PC-9 (cell line): ENCODE measurements at regions not wholly inside any gene's neighbourhood (a gene's known extent, or its start where the extent isn't known, plus 50 kb on each side); places are given as distances from the start of the nearest gene placed in this dataset.
A peak's percentile ranks its signal among the peaks of the same experiment; 100 is the strongest.

ENCODE experiments used
- BruUV-seq: library from RNA; stranded (reverse); fragments of 400-500 nt; replicated peaks from 2 replicates; lab custom pipeline; 2021; lab: Mats Ljungman, UMichigan
- CTCF ChIA-PET: fragments of 300-600 bp; sonication (Branson Sonifier 250); formaldehyde crosslinking; loops from one replicate; lab custom pipeline; 2022; ENCODE audit warnings: antibody characterized with exemption; lab: Charles Lee
- POLR2A ChIA-PET: fragments of 300-600 bp; sonication (Branson Sonifier 250); formaldehyde crosslinking; loops from one replicate; lab custom pipeline; 2022; ENCODE audit warnings: antibody characterized with exemption; ENCODE audit not compliant: unreplicated experiment; lab: Charles Lee
- DNase-seq, 2 experiments: peaks; one replicate each; pipeline versions ENCODE4 v3.0.0 to v3.0.0-alpha.2; 2015 to 2022; ENCODE audit warnings: mixed read lengths in 1 of 2
- H2AFZ ChIP-seq: fragments of 200-600 bp; sonication (generic); 2 replicates; pipeline ENCODE4 v1.8.1; 2017; ENCODE audit warnings: antibody characterized with exemption
- H3F3A ChIP-seq: fragments of 200-600 bp; sonication (generic); 2 replicates; pipeline ENCODE4 v1.8.1; 2017; ENCODE audit warnings: antibody characterized with exemption, mild to moderate bottlenecking, low read depth; ENCODE audit not compliant: insufficient read depth
- H3K27ac ChIP-seq: fragments of 200-600 bp; sonication (generic); 2 replicates; pipeline ENCODE4 v1.6.1; 2016; ENCODE audit warnings: mixed run types
- H3K27me3 ChIP-seq: fragments of 200-600 bp; sonication (generic); 2 replicates; pipeline ENCODE4 v1.6.1; 2016; ENCODE audit warnings: low read depth, mixed run types; ENCODE audit not compliant: insufficient read depth
- H3K36me3 ChIP-seq: fragments of 200-600 bp; sonication (generic); 2 replicates; pipeline ENCODE4 v1.6.1; 2016; ENCODE audit warnings: low read depth, mixed run types
- H3K4me1 ChIP-seq: fragments of 200-600 bp; sonication (generic); replicated peaks from 2 replicates; pipeline ENCODE4 v1.6.1; 2016; ENCODE audit warnings: mixed run types; ENCODE audit not compliant: insufficient read depth
- H3K4me2 ChIP-seq: fragments of 200-600 bp; sonication (generic); 2 replicates; pipeline ENCODE4 v1.6.1; 2017; ENCODE audit warnings: mixed run types
- H3K4me3 ChIP-seq: fragments of 200-600 bp; sonication (generic); 2 replicates; pipeline ENCODE4 v1.6.1; 2016; ENCODE audit warnings: mixed run types
- H3K79me2 ChIP-seq: fragments of 200-600 bp; sonication (generic); 2 replicates; pipeline ENCODE4 v1.6.1; 2017; ENCODE audit warnings: low read depth, mixed run types
- H3K9me2 ChIP-seq: fragments of 200-600 bp; sonication (generic); 2 replicates; pipeline ENCODE4 v1.8.1; 2017; ENCODE audit warnings: mild to moderate bottlenecking; ENCODE audit not compliant: insufficient read depth
- H3K9me3 ChIP-seq: fragments of 200-600 bp; sonication (generic); 2 replicates; pipeline ENCODE4 v1.8.1; 2016; ENCODE audit warnings: low read depth; ENCODE audit not compliant: insufficient read depth
- H4K20me1 ChIP-seq: fragments of 200-600 bp; sonication (generic); 2 replicates; pipeline ENCODE4 v1.8.1; 2017; ENCODE audit not compliant: insufficient read depth
- EZH2 ChIP-seq: fragments of 200-600 bp; sonication (generic); IDR thresholded peaks from 2 replicates; pipeline ENCODE4 v1.8.0; 2017; ENCODE audit warnings: antibody characterized with exemption, low read depth
- intact Hi-C: fragments of 100-400 bp; cut with micrococcal nuclease; formaldehyde crosslinking; loops from one replicate; pipeline ENCODE4 v1.10.0; 2022; ENCODE audit not compliant: unreplicated experiment
- TF ChIP-seq, protein P1 (sequence below): fragments of 200-600 bp; sonication (generic); conservative IDR thresholded peaks from 2 replicates; pipeline ENCODE4 v1.6.1; 2017; ENCODE audit warnings: mixed run types, antibody characterized with exemption, mild to moderate bottlenecking, moderate library complexity

DNA sequence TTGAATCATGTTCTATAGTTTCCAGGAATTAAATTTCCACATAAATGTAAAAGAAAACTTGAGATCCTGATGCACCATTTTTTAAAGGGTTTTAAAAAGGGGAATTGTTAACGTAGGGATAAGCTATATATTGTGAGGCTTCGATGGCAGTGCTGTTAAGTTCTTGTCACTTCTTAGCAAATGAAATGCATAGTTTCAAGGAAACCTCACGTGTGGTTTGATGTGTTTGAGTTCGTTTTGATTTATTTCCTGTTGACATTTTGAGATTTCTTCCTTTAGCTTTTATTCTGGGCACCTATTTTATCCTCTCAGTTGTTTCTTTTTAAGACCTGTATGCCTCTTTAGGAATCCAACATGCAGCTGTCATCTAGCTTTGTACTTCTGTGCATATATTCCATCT is 301.0 kb downstream of the DOCK8 start:
- intact Hi-C loops = no loop called here

GRCh38 chr9:517993-518392 is 303.3 kb downstream of the DOCK8 start:
- Histone ChIP-seq H3K4me3 (no peak overlapping the region), H3K4me1 (no peaks in the 10 kb centered on the region), H3K9me2 (no peaks in the 10 kb centered on the region), H3K79me2 (no peaks in the 10 kb centered on the region), H3K27ac (no peak overlapping the region), H4K20me1 (no peaks in the 10 kb centered on the region), H3K36me3 (no peaks in the 10 kb centered on the region), H3K4me2 (no peak overlapping the region), H3K27me3 (no peaks in the 10 kb centered on the region), H3F3A (no peaks in the 10 kb centered on the region), H2AFZ (no peak overlapping the region), H3K9me3 (no peaks in the 10 kb centered on the region)
- CTCF ChIA-PET = no interaction called here
- peak in 1 of 2 experiments; percentile 52 for DNase-seq
- intact Hi-C loops = no loop called here
- TF ChIP-seq, protein P1, sequence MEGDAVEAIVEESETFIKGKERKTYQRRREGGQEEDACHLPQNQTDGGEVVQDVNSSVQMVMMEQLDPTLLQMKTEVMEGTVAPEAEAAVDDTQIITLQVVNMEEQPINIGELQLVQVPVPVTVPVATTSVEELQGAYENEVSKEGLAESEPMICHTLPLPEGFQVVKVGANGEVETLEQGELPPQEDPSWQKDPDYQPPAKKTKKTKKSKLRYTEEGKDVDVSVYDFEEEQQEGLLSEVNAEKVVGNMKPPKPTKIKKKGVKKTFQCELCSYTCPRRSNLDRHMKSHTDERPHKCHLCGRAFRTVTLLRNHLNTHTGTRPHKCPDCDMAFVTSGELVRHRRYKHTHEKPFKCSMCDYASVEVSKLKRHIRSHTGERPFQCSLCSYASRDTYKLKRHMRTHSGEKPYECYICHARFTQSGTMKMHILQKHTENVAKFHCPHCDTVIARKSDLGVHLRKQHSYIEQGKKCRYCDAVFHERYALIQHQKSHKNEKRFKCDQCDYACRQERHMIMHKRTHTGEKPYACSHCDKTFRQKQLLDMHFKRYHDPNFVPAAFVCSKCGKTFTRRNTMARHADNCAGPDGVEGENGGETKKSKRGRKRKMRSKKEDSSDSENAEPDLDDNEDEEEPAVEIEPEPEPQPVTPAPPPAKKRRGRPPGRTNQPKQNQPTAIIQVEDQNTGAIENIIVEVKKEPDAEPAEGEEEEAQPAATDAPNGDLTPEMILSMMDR = no peak
- TF ChIP-seq EZH2 = no peak
- BruUV-seq = no TSS peak
- POLR2A ChIA-PET = no interaction called here

More for the DNA sequence above, 301.0 kb downstream of the DOCK8 start:
- H3K27ac ChIP-seq = no peak overlapping the region
- no peak overlapping the region for H2AFZ ChIP-seq
- no peaks in the 10 kb centered on the region for H3K79me2 ChIP-seq
- no peaks in the 10 kb centered on the region for H3K9me2 ChIP-seq
- POLR2A ChIA-PET = interaction anchor here (0.7 kb wide), 1 partner anchor 11 kb away, joined by 11 read pairs; the partner anchor contains the start of gene KANK1
- no peaks in the 10 kb centered on the region for H3K27me3 ChIP-seq
- CTCF ChIA-PET = no interaction called here
- no peak overlapping the region for H3K4me2 ChIP-seq
- no peaks in the 10 kb centered on the region for H4K20me1 ChIP-seq
- no peak overlapping the region for H3K4me3 ChIP-seq
- H3K4me1 ChIP-seq = no peaks in the 10 kb centered on the region
- no peak for DNase-seq
- TF ChIP-seq, protein P1 = no peak
- TF ChIP-seq EZH2 = no peak
- no peaks in the 10 kb centered on the region for H3K36me3 ChIP-seq
- no TSS peak for BruUV-seq
- no peaks in the 10 kb centered on the region for H3F3A ChIP-seq
- no peaks in the 10 kb centered on the region for H3K9me3 ChIP-seq

- intact Hi-C loops = no loop called here
- no peaks in the 10 kb centered on the region for H3K4me1 ChIP-seq
- H3K36me3 ChIP-seq = no peaks in the 10 kb centered on the region
- CTCF ChIA-PET = no interaction called here
- H3K4me3 ChIP-seq = no peak overlapping the region
- no peak for DNase-seq
- no peaks in the 10 kb centered on the region for H3K27me3 ChIP-seq
- H3K9me2 ChIP-seq = no peaks in the 10 kb centered on the region
- H2AFZ ChIP-seq = no peak overlapping the region
- H3K27ac ChIP-seq = no peak overlapping the region
- POLR2A ChIA-PET = no interaction called here
- no peaks in the 10 kb centered on the region for H3K9me3 ChIP-seq
- no peaks in the 10 kb centered on the region for H3F3A ChIP-seq
- no TSS peak for BruUV-seq
- H4K20me1 ChIP-seq = no peaks in the 10 kb centered on the region
- TF ChIP-seq, protein P1 = no peak
- no peak for TF ChIP-seq EZH2
- no peaks in the 10 kb centered on the region for H3K79me2 ChIP-seq
- no peak overlapping the region for H3K4me2 ChIP-seq
Measured at GRCh38 chr9:518540-518939, 303.9 kb downstream of the DOCK8 start.
